ENCODE measurements at regions not wholly inside any gene's neighbourhood (a gene's known extent, or its start where the extent isn't known, plus 50 kb on each side); places are given as distances from the start of the nearest gene placed in this dataset.
A peak's percentile ranks its signal among the peaks of the same experiment; 100 is the strongest.

DNA sequence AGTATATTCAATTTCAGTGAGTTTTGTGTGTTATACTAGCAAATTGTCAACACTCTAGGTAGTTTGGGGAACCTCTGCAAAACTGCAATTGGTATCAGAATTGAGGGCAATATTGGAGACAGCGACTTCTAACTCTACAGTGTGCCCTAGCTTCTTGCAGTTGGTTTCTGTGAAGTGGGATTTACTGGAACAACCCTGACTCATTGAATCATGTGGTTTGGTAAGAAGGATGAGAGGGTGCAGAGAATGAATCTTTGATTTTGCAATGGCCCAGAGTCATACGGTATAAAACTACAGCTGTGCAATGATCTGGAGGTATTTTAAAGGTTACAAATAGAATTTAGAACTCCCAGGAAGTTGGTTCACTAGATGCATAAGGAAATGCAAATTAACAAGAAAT is 129.1 kb upstream of the PPP1R3A start:
- H3K27me3 ChIP-seq (ENCODE audit: low read length) = no peaks in the 10 kb centered on the region
- H3K9me2 ChIP-seq (replicated peaks; ENCODE audit: low read length) = 0 out of 2 replicates have a peak, but pooled peaks cover under 1% of the 10 kb centered on the region
- ChIA-PET POLR2A (ENCODE audit: unreplicated experiment) (no interaction called here), CTCF (no interaction called here)
- no peaks in the 10 kb centered on the region for H3K36me3 ChIP-seq (ENCODE audit: low read depth, low read length)
- H4K20me1 ChIP-seq (ENCODE audit: low read length) = no peaks in the 10 kb centered on the region
- intact Hi-C loops (cut with micrococcal nuclease) = no loop called here
- no peaks in the 10 kb centered on the region for H3K9me3 ChIP-seq (ENCODE audit: low read length)
- H3K79me2 ChIP-seq (ENCODE audit: low read length) = no peaks in the 10 kb centered on the region
- no peak overlapping the region for H3K9ac ChIP-seq (ENCODE audit: low read length)
- peak overlapping the region; percentile 52; the same call in 1 of the 2 replicates for H3K4me3 ChIP-seq (ENCODE audit: low read length)
- peak overlapping the region; percentile 43 for H3K4me2 ChIP-seq (ENCODE audit: low read length)
- DNase-seq (no peak), ATAC-seq (no peak)
- no peak for TF ChIP-seq CTCF (conservative IDR thresholded peaks at IDR 0.05; ENCODE audit: low read depth, low read length)
- no peak for TF ChIP-seq EZH2 (IDR thresholded peaks at IDR 0.05; ENCODE audit: low read length, unreplicated experiment)
- no peak for TF ChIP-seq EZH2phosphoT487 (IDR thresholded peaks at IDR 0.05; ENCODE audit: borderline replicate concordance, low read length)
- H2AFZ ChIP-seq (ENCODE audit: low read length) = no peak overlapping the region
- no peaks in the 10 kb centered on the region for H3F3A ChIP-seq (ENCODE audit: low read length, unreplicated experiment)
- H3K4me1 ChIP-seq (ENCODE audit: insufficient read depth, low read length) = no peaks in the 10 kb centered on the region
- no TSS peak for BruUV-seq (replicated peaks)
- H3K27ac ChIP-seq (ENCODE audit: low read length) = no peak overlapping the region

GRCh38 chr7:114033475-114033874 is 114.7 kb upstream of the PPP1R3A start:
- POLR2A ChIA-PET (ENCODE audit: unreplicated experiment) = no interaction called here
- H3K9ac ChIP-seq (ENCODE audit: low read length) = no peak overlapping the region
- intact Hi-C loops (cut with micrococcal nuclease) = no loop called here
- H3F3A ChIP-seq (ENCODE audit: low read length, unreplicated experiment) = no peaks in the 10 kb centered on the region
- H3K27me3 ChIP-seq (ENCODE audit: low read length) = 0 out of 2 replicates have a peak, but pooled peaks cover 3% of the 10 kb centered on the region
- H3K27ac ChIP-seq (ENCODE audit: low read length) = no peak overlapping the region
- no TSS peak for BruUV-seq (replicated peaks)
- no peaks in the 10 kb centered on the region for H3K4me1 ChIP-seq (ENCODE audit: insufficient read depth, low read length)
- CTCF ChIA-PET = no interaction called here
- no peaks in the 10 kb centered on the region for H4K20me1 ChIP-seq (ENCODE audit: low read length)
- TF ChIP-seq EZH2phosphoT487 (IDR thresholded peaks at IDR 0.05; ENCODE audit: borderline replicate concordance, low read length) (no peak), EZH2 (IDR thresholded peaks at IDR 0.05; ENCODE audit: low read length, unreplicated experiment) (no peak), CTCF (conservative IDR thresholded peaks at IDR 0.05; ENCODE audit: low read depth, low read length) (no peak)
- H3K36me3 ChIP-seq (ENCODE audit: low read depth, low read length) = no peaks in the 10 kb centered on the region
- H3K4me2 ChIP-seq (ENCODE audit: low read length) = no peak overlapping the region
- H3K9me2 ChIP-seq (replicated peaks; ENCODE audit: low read length) = no peaks in the 10 kb centered on the region
- DNase-seq (no peak), ATAC-seq (no peak)
- H3K9me3 ChIP-seq (ENCODE audit: low read length) = no peaks in the 10 kb centered on the region
- H3K4me3 ChIP-seq (ENCODE audit: low read length) = no peak overlapping the region
- no peak overlapping the region for H2AFZ ChIP-seq (ENCODE audit: low read length)
- H3K79me2 ChIP-seq (ENCODE audit: low read length) = no peaks in the 10 kb centered on the region

- Histone ChIP-seq H2AFZ (ENCODE audit: low read length) (no peak overlapping the region), H3K9me3 (ENCODE audit: low read length) (no peaks in the 10 kb centered on the region), H3K27me3 (ENCODE audit: low read length) (peaks cover 39% of the 10 kb centered on the region), H3K79me2 (ENCODE audit: low read length) (no peaks in the 10 kb centered on the region), H3K36me3 (ENCODE audit: low read depth, low read length) (no peaks in the 10 kb centered on the region), H3K9ac (ENCODE audit: low read length) (no peak overlapping the region), H4K20me1 (ENCODE audit: low read length) (no peaks in the 10 kb centered on the region), H3K4me2 (ENCODE audit: low read length) (no peak overlapping the region), H3K4me1 (ENCODE audit: insufficient read depth, low read length) (no peaks in the 10 kb centered on the region), H3F3A (ENCODE audit: low read length, unreplicated experiment) (no peaks in the 10 kb centered on the region), H3K9me2 (replicated peaks; ENCODE audit: low read length) (no peaks in the 10 kb centered on the region), H3K27ac (ENCODE audit: low read length) (no peak overlapping the region), H3K4me3 (ENCODE audit: low read length) (no peak overlapping the region)
- ATAC-seq (peak; percentile 50; the same call in 1 of the 2 replicates), DNase-seq (peak; percentile 82)
- CTCF ChIA-PET = no interaction called here
- BruUV-seq (replicated peaks) = no TSS peak
- intact Hi-C loops (cut with micrococcal nuclease) = loop anchor here (1.0 kb wide), 3 partner anchors 379 to 1884 kb away; no protein-coding TSS in a partner anchor
- POLR2A ChIA-PET (ENCODE audit: unreplicated experiment) = no interaction called here
- TF ChIP-seq EZH2phosphoT487 (IDR thresholded peaks at IDR 0.05; ENCODE audit: borderline replicate concordance, low read length) (no peak), EZH2 (IDR thresholded peaks at IDR 0.05; ENCODE audit: low read length, unreplicated experiment) (no peak), CTCF (conservative IDR thresholded peaks at IDR 0.05; ENCODE audit: low read depth, low read length) (peak; percentile 65)
Observed at GRCh38 chr7:114026486-114027089, 107.8 kb upstream of the PPP1R3A start.
